B cell (primary cell): ENCODE measurements at regions not wholly inside any gene's neighbourhood (a gene's known extent, or its start where the extent isn't known, plus 50 kb on each side); places are given as distances from the start of the nearest gene placed in this dataset.
"Not testable (repeated sequence)": the region's sequence is repeated elsewhere in the genome, so short reads cannot be mapped to it uniquely, and the experiment has no call there.

ENCODE experiments used
- CTCF ChIP-seq: fragments of 200-600 bp; IDR thresholded peaks from one replicate; pipeline ENCODE4 v1.8.0; 2022; ENCODE audit warnings: antibody characterized with exemption, mild to moderate bottlenecking
- EZH2 ChIP-seq: IDR thresholded peaks from 2 replicates; pipeline ENCODE4 v1.6.1; 2012; ENCODE audit warnings: borderline replicate concordance, low read depth, mild to moderate bottlenecking, moderate library complexity, low read length; ENCODE audit not compliant: insufficient read depth, poor library complexity, severe bottlenecking

GRCh38 chr6:114928731-114929130 is 585.9 kb upstream of the HS3ST5 start:
- not testable (repeated sequence) for TF ChIP-seq EZH2, CTCF
